NB4 (cell line): ENCODE measurements at regions not wholly inside any gene's neighbourhood (a gene's known extent, or its start where the extent isn't known, plus 50 kb on each side); places are given as distances from the start of the nearest gene placed in this dataset.

Experiments used
- DNase-seq: peaks from one replicate; pipeline ENCODE4 v3.0.0; 2010; ENCODE audit warnings: low read depth
- H3K4me3 ChIP-seq: one replicate; pipeline ENCODE4 v1.5.1; 2011; ENCODE audit warnings: mild to moderate bottlenecking, low read depth, low read length, moderate library complexity
- MYC ChIP-seq: IDR thresholded peaks from 2 replicates; pipeline ENCODE4 v1.6.1; 2011; ENCODE audit warnings: low read depth, low read length
- POLR2A ChIP-seq: IDR thresholded peaks from 2 replicates; pipeline ENCODE4 v1.6.1; 2011; ENCODE audit warnings: mild to moderate bottlenecking; ENCODE audit not compliant: insufficient read length; ENCODE audit errors: extremely low read depth
- TF ChIP-seq, protein P1 (sequence below): IDR thresholded peaks from 2 replicates; pipeline ENCODE4 v1.6.1; 2011; ENCODE audit warnings: low read depth, low read length
- TF ChIP-seq, protein P2 (sequence below): IDR thresholded peaks from one replicate; pipeline ENCODE4 v1.5.1; 2012; ENCODE audit warnings: low read depth, low read length

DNA sequence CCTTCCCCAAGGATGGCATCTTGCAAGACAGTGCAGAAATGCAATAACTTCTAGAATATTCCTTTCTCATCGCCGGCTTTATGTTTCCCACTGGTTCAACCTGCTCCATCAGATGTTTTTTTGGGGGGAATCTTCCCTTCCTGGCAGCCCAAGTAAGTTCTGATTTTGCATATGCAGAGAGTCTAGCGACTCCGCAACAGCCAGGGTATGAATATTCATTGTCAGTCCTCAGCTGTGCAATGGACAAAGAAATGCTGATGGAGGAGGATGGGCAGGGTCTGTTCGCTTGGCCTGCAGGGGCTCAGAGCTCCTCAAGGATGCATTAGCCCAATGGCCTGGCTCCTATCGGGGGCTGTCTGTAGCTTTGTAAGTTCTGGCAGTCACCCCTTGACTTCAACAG lies 358.8 kb upstream of the CCL2 start:
- DNase-seq = no peak
- TF ChIP-seq MYC = no peak
- TF ChIP-seq, protein P1, sequence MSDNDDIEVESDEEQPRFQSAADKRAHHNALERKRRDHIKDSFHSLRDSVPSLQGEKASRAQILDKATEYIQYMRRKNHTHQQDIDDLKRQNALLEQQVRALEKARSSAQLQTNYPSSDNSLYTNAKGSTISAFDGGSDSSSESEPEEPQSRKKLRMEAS = no peak
- H3K4me3 ChIP-seq = no peak overlapping the region

DNA sequence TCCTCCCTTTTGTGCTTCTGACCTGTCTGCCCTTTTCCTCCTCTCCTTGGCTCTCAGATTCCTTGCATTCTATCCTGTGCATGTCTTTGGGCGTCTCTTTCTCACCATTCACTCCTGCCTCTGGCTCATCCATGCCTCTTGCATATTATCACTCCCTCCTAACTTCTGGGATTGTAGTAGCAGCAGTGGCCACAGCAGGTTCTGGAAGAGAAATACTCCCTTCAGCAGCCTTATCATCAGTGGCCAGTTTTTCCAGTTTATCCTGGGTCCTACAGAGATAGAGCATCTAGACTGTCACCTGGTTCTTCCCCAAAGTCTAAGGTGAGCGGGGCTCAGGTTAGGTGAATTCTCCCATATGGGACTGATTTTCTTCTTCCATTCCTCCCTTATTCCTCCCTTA lies 354.0 kb upstream of the CCL2 start:
- no peak for DNase-seq
- TF ChIP-seq, protein P1 = no peak
- TF ChIP-seq MYC = no peak
- TF ChIP-seq, protein P2, sequence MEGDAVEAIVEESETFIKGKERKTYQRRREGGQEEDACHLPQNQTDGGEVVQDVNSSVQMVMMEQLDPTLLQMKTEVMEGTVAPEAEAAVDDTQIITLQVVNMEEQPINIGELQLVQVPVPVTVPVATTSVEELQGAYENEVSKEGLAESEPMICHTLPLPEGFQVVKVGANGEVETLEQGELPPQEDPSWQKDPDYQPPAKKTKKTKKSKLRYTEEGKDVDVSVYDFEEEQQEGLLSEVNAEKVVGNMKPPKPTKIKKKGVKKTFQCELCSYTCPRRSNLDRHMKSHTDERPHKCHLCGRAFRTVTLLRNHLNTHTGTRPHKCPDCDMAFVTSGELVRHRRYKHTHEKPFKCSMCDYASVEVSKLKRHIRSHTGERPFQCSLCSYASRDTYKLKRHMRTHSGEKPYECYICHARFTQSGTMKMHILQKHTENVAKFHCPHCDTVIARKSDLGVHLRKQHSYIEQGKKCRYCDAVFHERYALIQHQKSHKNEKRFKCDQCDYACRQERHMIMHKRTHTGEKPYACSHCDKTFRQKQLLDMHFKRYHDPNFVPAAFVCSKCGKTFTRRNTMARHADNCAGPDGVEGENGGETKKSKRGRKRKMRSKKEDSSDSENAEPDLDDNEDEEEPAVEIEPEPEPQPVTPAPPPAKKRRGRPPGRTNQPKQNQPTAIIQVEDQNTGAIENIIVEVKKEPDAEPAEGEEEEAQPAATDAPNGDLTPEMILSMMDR = no peak
- TF ChIP-seq POLR2A = no peak
- no peak overlapping the region for H3K4me3 ChIP-seq

DNA sequence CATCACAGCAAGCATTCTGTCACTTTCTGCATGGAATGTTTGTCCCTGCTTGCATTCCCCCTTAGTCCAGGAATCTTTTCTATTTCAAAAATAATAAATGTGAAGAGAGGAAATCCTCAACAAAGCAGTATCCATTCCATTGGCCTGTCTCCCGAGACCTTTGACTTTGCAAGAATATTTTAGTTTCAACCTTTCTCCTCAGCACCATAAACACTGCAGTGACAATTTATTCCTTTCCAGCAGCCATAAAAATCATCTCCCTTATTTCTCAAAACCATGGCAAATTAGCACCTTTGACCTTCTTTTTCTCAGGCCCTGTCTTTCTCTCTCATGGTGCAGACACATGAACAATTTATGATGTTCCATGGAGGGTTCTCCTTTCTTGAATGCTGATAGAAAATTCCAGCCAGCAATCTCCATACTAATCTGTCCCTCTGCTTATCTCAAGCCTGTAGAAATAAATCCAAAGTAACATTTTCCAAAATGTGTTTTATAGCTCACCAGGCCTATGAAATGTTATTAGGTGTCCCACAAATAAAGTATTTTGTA lies 352.1 kb upstream of the CCL2 start:
- DNase-seq = no peak
- TF ChIP-seq MYC (no peak), POLR2A (no peak)
- TF ChIP-seq, protein P1 = no peak
- TF ChIP-seq, protein P2 = no peak
- no peak overlapping the region for H3K4me3 ChIP-seq

DNA sequence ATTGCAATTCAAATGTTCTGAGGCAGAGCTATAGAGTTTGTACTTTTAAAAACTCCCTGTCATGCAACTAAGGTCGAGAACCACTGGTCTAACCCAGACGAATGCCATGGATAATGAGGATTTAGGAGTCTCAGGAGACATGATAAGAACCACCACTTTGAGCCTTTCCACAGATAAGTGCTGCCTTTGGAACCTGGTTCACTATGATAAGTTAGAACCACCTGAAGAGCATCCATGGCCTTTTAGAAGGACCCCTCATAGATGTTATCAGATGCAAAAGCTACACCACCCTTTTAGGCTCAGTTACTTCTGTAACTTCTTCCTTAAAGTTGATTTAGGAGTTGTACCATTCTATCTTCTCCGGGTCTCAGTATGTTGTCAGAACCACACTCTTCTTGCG lies 350.6 kb upstream of the CCL2 start:
- no peak for DNase-seq
- H3K4me3 ChIP-seq = no peak overlapping the region
- TF ChIP-seq, protein P2 = no peak
- TF ChIP-seq MYC = no peak
- no peak for TF ChIP-seq POLR2A
- TF ChIP-seq, protein P1 = no peak

DNA sequence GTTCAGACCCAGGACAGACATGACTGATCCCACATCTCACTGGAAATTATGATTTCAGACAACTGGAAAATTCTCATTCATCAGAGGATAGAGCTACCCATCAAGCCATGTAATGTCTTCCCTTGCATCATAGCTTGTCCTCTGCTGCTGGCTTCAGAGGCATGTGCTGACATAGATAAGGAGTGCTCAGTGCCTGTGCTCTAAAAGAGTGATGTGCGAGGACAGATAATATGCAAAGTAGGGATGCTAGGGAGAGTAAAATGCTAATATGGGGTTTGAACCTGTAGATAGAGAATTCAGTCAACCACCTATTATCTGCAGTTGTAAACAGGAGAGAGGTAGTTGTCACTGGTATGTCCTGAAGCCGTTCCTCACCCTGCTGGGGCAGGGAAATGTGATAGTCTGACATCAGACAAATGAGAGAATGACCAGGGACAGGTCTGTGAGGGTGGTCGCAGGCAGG lies 349.7 kb upstream of the CCL2 start:
- H3K4me3 ChIP-seq = no peak overlapping the region
- DNase-seq = no peak
- no peak for TF ChIP-seq MYC
- TF ChIP-seq, protein P1 = no peak
- TF ChIP-seq, protein P2 = no peak
- TF ChIP-seq POLR2A = no peak

DNA sequence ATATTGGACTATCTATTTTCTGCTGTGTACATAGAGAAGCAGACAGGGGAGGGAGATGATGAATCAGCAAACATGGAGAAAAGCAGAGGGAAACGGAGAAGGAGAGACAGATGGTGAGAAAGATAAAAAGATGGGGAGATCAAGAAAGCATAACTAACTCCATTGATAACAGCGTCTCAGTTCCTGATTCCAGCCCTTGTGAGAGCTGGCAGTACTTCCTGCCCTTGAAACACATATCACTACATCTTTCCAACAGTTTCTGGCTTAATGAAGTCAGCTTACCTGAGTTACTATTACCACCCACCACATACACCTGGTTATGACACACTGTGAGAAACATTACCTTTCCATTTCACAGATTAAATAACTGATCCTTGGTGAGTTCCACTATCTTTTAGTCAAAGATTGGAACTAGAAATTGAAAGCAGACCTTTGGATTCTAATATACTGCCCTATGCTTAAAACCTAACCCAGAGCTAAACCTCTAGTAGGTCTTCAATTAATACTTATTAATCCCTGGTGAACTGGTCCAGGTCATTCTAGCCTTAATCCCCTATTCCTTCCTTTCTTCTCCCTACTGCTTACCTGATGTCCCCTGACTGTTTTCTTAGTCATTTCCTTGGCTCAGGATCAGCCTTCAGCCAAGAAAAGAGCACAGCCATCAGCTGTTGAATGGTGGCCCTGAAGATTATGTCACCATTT lies 346.6 kb upstream of the CCL2 start:
- TF ChIP-seq MYC = no peak
- TF ChIP-seq, protein P2 = no peak
- TF ChIP-seq, protein P1 = no peak
- no peak for TF ChIP-seq POLR2A
- no peak overlapping the region for H3K4me3 ChIP-seq
- no peak for DNase-seq
